ENCODE measurements at regions not wholly inside any gene's neighbourhood (a gene's known extent, or its start where the extent isn't known, plus 50 kb on each side); places are given as distances from the start of the nearest gene placed in this dataset.

GRCh38 chr1:67558449-67559193, 126.4 kb upstream of the GADD45A start:
- POLR2A ChIA-PET, result interaction anchor here (2.5 kb wide), 1 partner anchor 126 kb away, joined by 11 read pairs; the partner anchor contains the start of gene GADD45A
- Histone ChIP-seq H3K4me1 (ENCODE audit: control insufficient read depth, insufficient read depth, low read length) (no peaks in the 10 kb centered on the region), H3K4me3 (ENCODE audit: low read depth, low read length) (no peak overlapping the region), H3K9me3 (ENCODE audit: control insufficient read depth, insufficient read depth, low read depth, low read length) (no peaks in the 10 kb centered on the region), H3K27ac (ENCODE audit: extremely low read depth, low read depth, low read length) (no peak overlapping the region), H3K36me3 (ENCODE audit: control insufficient read depth in 2 of 2, insufficient read depth in 1 of 2, low read length in 2 of 2) (no peaks in the 10 kb centered on the region)
- TF ChIP-seq, protein P1, sequence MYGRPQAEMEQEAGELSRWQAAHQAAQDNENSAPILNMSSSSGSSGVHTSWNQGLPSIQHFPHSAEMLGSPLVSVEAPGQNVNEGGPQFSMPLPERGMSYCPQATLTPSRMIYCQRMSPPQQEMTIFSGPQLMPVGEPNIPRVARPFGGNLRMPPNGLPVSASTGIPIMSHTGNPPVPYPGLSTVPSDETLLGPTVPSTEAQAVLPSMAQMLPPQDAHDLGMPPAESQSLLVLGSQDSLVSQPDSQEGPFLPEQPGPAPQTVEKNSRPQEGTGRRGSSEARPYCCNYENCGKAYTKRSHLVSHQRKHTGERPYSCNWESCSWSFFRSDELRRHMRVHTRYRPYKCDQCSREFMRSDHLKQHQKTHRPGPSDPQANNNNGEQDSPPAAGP (tag by site-specific recombination; IDR thresholded peaks at IDR 0.05), result no peak
- 0 out of 2 replicates have a peak, but pooled peaks have one; percentile 23 for TF ChIP-seq ZNF596 (tag by site-specific recombination; IDR thresholded peaks at IDR 0.05)
- 0 out of 2 replicates have a peak, but pooled peaks have one; percentile 6 for TF ChIP-seq IKZF3 (tag by site-specific recombination; IDR thresholded peaks at IDR 0.05)
- peak; percentile 89 for TF ChIP-seq ZNF580 (tag by site-specific recombination; IDR thresholded peaks at IDR 0.05)
- CTCF ChIA-PET, result interaction anchor here (0.6 to 7.0 kb wide), 5 partner anchors 24 to 208 kb away, joined by 3 to 95 read pairs (median 5); no protein-coding TSS in a partner anchor

DNA sequence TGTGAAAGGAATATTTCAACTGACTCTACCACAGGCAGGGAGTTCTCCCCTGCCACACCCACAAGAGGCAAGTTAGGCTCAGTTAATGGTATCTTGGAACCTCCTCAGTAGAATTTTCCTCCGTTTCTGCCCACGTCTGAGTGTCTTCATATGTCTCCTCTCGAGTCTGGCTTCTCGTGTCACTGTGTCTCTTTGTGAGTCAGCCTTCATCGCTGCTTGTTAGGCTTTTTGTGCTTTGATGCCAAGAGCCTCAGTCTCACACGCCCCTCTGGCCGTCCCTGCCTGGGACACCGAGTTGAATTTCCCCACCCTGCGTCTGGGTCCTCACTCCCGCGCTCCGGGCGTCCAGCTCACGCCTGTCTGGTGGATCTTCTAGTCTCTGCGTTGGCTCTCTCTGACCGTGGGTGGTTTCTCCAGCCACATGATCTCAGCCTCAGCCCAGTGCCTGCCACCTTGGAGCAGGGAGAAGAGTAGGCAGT, 125.7 kb upstream of the GADD45A start:
- Histone ChIP-seq H3K27ac (ENCODE audit: extremely low read depth, low read depth, low read length) (no peak overlapping the region), H3K9me3 (ENCODE audit: control insufficient read depth, insufficient read depth, low read depth, low read length) (no peaks in the 10 kb centered on the region), H3K4me3 (ENCODE audit: low read depth, low read length) (no peak overlapping the region), H3K4me1 (ENCODE audit: control insufficient read depth, insufficient read depth, low read length) (no peaks in the 10 kb centered on the region), H3K36me3 (ENCODE audit: control insufficient read depth in 2 of 2, insufficient read depth in 1 of 2, low read length in 2 of 2) (no peaks in the 10 kb centered on the region)
- POLR2A ChIA-PET, result no interaction called here
- CTCF ChIA-PET, result interaction anchor here (1.6 to 7.0 kb wide), 3 partner anchors 24 to 200 kb away, joined by 5 to 95 read pairs (median 21); no protein-coding TSS in a partner anchor
- no peak for TF ChIP-seq ZNF768 (tag by site-specific recombination; IDR thresholded peaks at IDR 0.05)
- TF ChIP-seq ZNF449 (tag by site-specific recombination; IDR thresholded peaks at IDR 0.05), result no peak
- TF ChIP-seq ZNF138 (tag by site-specific recombination; IDR thresholded peaks at IDR 0.05; ENCODE audit: borderline replicate concordance), result no peak
- TF ChIP-seq ZNF48 (tag by site-specific recombination; IDR thresholded peaks at IDR 0.05), result no peak
- TF ChIP-seq, protein P2, sequence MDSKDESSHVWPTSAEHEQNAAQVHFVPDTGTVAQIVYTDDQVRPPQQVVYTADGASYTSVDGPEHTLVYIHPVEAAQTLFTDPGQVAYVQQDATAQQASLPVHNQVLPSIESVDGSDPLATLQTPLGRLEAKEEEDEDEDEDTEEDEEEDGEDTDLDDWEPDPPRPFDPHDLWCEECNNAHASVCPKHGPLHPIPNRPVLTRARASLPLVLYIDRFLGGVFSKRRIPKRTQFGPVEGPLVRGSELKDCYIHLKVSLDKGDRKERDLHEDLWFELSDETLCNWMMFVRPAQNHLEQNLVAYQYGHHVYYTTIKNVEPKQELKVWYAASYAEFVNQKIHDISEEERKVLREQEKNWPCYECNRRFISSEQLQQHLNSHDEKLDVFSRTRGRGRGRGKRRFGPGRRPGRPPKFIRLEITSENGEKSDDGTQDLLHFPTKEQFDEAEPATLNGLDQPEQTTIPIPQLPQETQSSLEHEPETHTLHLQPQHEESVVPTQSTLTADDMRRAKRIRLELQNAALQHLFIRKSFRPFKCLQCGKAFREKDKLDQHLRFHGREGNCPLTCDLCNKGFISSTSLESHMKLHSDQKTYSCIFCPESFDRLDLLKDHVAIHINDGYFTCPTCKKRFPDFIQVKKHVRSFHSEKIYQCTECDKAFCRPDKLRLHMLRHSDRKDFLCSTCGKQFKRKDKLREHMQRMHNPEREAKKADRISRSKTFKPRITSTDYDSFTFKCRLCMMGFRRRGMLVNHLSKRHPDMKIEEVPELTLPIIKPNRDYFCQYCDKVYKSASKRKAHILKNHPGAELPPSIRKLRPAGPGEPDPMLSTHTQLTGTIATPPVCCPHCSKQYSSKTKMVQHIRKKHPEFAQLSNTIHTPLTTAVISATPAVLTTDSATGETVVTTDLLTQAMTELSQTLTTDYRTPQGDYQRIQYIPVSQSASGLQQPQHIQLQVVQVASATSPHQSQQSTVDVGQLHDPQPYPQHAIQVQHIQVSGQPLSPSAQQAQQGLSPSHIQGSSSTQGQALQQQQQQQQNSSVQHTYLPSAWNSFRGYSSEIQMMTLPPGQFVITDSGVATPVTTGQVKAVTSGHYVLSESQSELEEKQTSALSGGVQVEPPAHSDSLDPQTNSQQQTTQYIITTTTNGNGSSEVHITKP (tag by site-specific recombination; IDR thresholded peaks at IDR 0.05), result peak; percentile 79
- TF ChIP-seq KLF9 (tag by site-specific recombination; IDR thresholded peaks at IDR 0.05; ENCODE audit: low read depth), result peak; percentile 52
- TF ChIP-seq ZNF433 (tag by site-specific recombination; IDR thresholded peaks at IDR 0.05; ENCODE audit: low read depth), result no peak
- no peak for TF ChIP-seq ZBTB7A (tag by site-specific recombination; IDR thresholded peaks at IDR 0.05; ENCODE audit: low read depth)
- TF ChIP-seq ZFHX2 (tag by site-specific recombination; conservative IDR thresholded peaks at IDR 0.05), result peak; percentile 79
- TF ChIP-seq ZSCAN30 (tag by site-specific recombination; IDR thresholded peaks at IDR 0.05), result no peak
- TF ChIP-seq, protein P3, sequence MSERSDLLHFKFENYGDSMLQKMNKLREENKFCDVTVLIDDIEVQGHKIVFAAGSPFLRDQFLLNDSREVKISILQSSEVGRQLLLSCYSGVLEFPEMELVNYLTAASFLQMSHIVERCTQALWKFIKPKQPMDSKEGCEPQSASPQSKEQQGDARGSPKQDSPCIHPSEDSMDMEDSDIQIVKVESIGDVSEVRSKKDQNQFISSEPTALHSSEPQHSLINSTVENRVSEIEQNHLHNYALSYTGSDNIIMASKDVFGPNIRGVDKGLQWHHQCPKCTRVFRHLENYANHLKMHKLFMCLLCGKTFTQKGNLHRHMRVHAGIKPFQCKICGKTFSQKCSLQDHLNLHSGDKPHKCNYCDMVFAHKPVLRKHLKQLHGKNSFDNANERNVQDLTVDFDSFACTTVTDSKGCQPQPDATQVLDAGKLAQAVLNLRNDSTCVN (tag by site-specific recombination; optimal IDR thresholded peaks at IDR 0.05), result peak; percentile 11
- TF ChIP-seq OSR2 (tag by site-specific recombination; IDR thresholded peaks at IDR 0.05), result no peak
- peak; percentile 75 for TF ChIP-seq EGR2 (tag by site-specific recombination; IDR thresholded peaks at IDR 0.05; ENCODE audit: low read depth)
- no peak for TF ChIP-seq ZNF18 (tag by site-specific recombination; IDR thresholded peaks at IDR 0.05)
- no peak for TF ChIP-seq ZNF623 (tag by site-specific recombination; IDR thresholded peaks at IDR 0.05)
- peak; percentile 57; the same call in 1 of the 2 replicates for TF ChIP-seq GLIS1 (tag by site-specific recombination; IDR thresholded peaks at IDR 0.05)

All from HEK293 (cell line).